Fibroblast of skin of abdomen (primary cell): ENCODE measurements at regions not wholly inside any gene's neighbourhood (a gene's known extent, or its start where the extent isn't known, plus 50 kb on each side); places are given as distances from the start of the nearest gene placed in this dataset.
"Not testable (repeated sequence)": the region's sequence is repeated elsewhere in the genome, so short reads cannot be mapped to it uniquely, and the experiment has no call there.

Experiments
- DNase-seq: peaks from one replicate; pipeline ENCODE4 v3.0.0-alpha.2; 2013

- DNase-seq, result no peak
Measured at GRCh38 chr5:29229461-29229860, 1964.0 kb upstream of the CDH6 start.

GRCh38 chr5:29218138-29218537 is 1975.3 kb upstream of the CDH6 start:
- DNase-seq, result no peak

- DNase-seq, result peak; percentile 0
Measured at GRCh38 chr5:29214839-29215238, 1978.6 kb upstream of the CDH6 start.

- DNase-seq, result no peak
Measured at GRCh38 chr5:29213475-29213874, 1980.0 kb upstream of the CDH6 start.

- no peak for DNase-seq
Measured at GRCh38 chr5:29208024-29208423, 1985.5 kb upstream of the CDH6 start.

GRCh38 chr5:29203049-29203448 is 1990.4 kb upstream of the CDH6 start:
- DNase-seq, result no peak

GRCh38 chr5:29197631-29198454 is 1995.6 kb upstream of the CDH6 start:
- peak; percentile 6 for DNase-seq

- no peak for DNase-seq
Measured at GRCh38 chr5:29193972-29194371, 1999.5 kb upstream of the CDH6 start.

GRCh38 chr5:29191269-29192048 is 2002.0 kb upstream of the CDH6 start:
- not testable (repeated sequence) for DNase-seq

- not testable (repeated sequence) for DNase-seq
Measured at GRCh38 chr5:29190398-29190797, 2003.1 kb upstream of the CDH6 start.

- not testable (repeated sequence) for DNase-seq
Measured at GRCh38 chr5:29186380-29186779, 2007.1 kb upstream of the CDH6 start.

- no peak for DNase-seq
Measured at GRCh38 chr5:29185558-29185957, 2007.9 kb upstream of the CDH6 start.

GRCh38 chr5:29175774-29176173 is 2017.7 kb upstream of the CDH6 start:
- DNase-seq, result no peak

GRCh38 chr5:29170599-29170998 is 2022.9 kb upstream of the CDH6 start:
- no peak for DNase-seq

GRCh38 chr5:29169886-29170285 is 2023.6 kb upstream of the CDH6 start:
- no peak for DNase-seq

- no peak for DNase-seq
Measured at GRCh38 chr5:29162297-29162696, 2031.2 kb upstream of the CDH6 start.

GRCh38 chr5:29161399-29162291 is 2031.8 kb upstream of the CDH6 start:
- DNase-seq, result no peak

- no peak for DNase-seq
Measured at GRCh38 chr5:29157975-29158374, 2035.5 kb upstream of the CDH6 start.

GRCh38 chr5:29150840-29151239 is 2042.6 kb upstream of the CDH6 start:
- DNase-seq, result no peak

GRCh38 chr5:29148581-29148980 is 2044.9 kb upstream of the CDH6 start:
- DNase-seq, result no peak

- no peak for DNase-seq
Measured at GRCh38 chr5:29148073-29148472, 2045.4 kb upstream of the CDH6 start.

GRCh38 chr5:29143266-29143665 is 2050.2 kb upstream of the CDH6 start:
- DNase-seq, result no peak

GRCh38 chr5:29134418-29134817 is 2059.1 kb upstream of the CDH6 start:
- no peak for DNase-seq
